Muscle of leg (tissue), 3 donors: ENCODE measurements at regions not wholly inside any gene's neighbourhood (a gene's known extent, or its start where the extent isn't known, plus 50 kb on each side); places are given as distances from the start of the nearest gene placed in this dataset.

Experiments
- DNase-seq: peaks from one replicate; pipeline ENCODE4 v3.0.0; 2013
- H3K27ac ChIP-seq: one replicate; pipeline ENCODE4 v1.5.1; 2013; ENCODE audit warnings: mild to moderate bottlenecking, low read length, control low read depth
- H3K27me3 ChIP-seq: one replicate; pipeline ENCODE4 v1.6.1; 2013; ENCODE audit warnings: low read length; ENCODE audit not compliant: control insufficient read depth, insufficient read depth
- H3K36me3 ChIP-seq: one replicate; pipeline ENCODE4 v1.6.1; 2013; ENCODE audit warnings: low read length; ENCODE audit not compliant: control insufficient read depth, insufficient read depth
- H3K4me1 ChIP-seq: one replicate; pipeline ENCODE4 v1.6.1; 2013; ENCODE audit warnings: low read length; ENCODE audit not compliant: control insufficient read depth, insufficient read depth
- H3K4me3 ChIP-seq: one replicate; pipeline ENCODE4 v1.5.1; 2013; ENCODE audit warnings: low read length, control low read depth
- H3K9me3 ChIP-seq: replicated peaks from 2 replicates; pipeline ENCODE4 v1.6.1; 2013; ENCODE audit warnings: low read depth, low read length; ENCODE audit not compliant: control insufficient read depth
- WGBS: methylation state at CpG from one replicate; pipeline ENCODE4 v1.1.5; 2013; ENCODE audit warnings: missing lambda C conversion rate; ENCODE audit not compliant: insufficient coverage; 5-methylcytosine and 5-hydroxymethylcytosine counted together

GRCh38 chr5:68500813-68501212, 285.3 kb downstream of the PIK3R1 start:
- H3K36me3 ChIP-seq, result no peaks in the 10 kb centered on the region
- 42% methylated on average over 4 of the region's 6 CpGs for WGBS
- H3K27me3 ChIP-seq, result no peaks in the 10 kb centered on the region
- H3K27ac ChIP-seq, result no peak overlapping the region
- H3K4me1 ChIP-seq, result peaks cover 3% of the 10 kb centered on the region
- DNase-seq, result peak; percentile 59
- no peak overlapping the region for H3K4me3 ChIP-seq
- peaks cover 12% of the 10 kb centered on the region for H3K9me3 ChIP-seq

- peaks cover 3% of the 10 kb centered on the region for H3K4me1 ChIP-seq
- no peaks in the 10 kb centered on the region for H3K36me3 ChIP-seq
- no peak for DNase-seq
- no peaks in the 10 kb centered on the region for H3K27me3 ChIP-seq
- no peak overlapping the region for H3K27ac ChIP-seq
- peaks cover 11% of the 10 kb centered on the region for H3K9me3 ChIP-seq
- no peak overlapping the region for H3K4me3 ChIP-seq
Measured at GRCh38 chr5:68502531-68502930, 287.0 kb downstream of the PIK3R1 start.

GRCh38 chr5:68504306-68504705, 288.8 kb downstream of the PIK3R1 start:
- no peak for DNase-seq

GRCh38 chr5:68505917-68506860, 290.6 kb downstream of the PIK3R1 start:
- no peak overlapping the region for H3K27ac ChIP-seq
- peaks cover 2% of the 10 kb centered on the region for H3K9me3 ChIP-seq
- H3K27me3 ChIP-seq, result no peaks in the 10 kb centered on the region
- no peak overlapping the region for H3K4me3 ChIP-seq
- no peaks in the 10 kb centered on the region for H3K36me3 ChIP-seq
- DNase-seq, result no peak
- H3K4me1 ChIP-seq, result no peaks in the 10 kb centered on the region
- WGBS, result no CpG with 5 or more reads among the region's 2 CpGs

More at GRCh38 chr5:68504306-68504705, 288.8 kb downstream of the PIK3R1 start:
- no peak overlapping the region for H3K4me3 ChIP-seq
- no peaks in the 10 kb centered on the region for H3K27me3 ChIP-seq
- no peak overlapping the region for H3K27ac ChIP-seq
- peaks cover 2% of the 10 kb centered on the region for H3K9me3 ChIP-seq
- H3K36me3 ChIP-seq, result no peaks in the 10 kb centered on the region
- peaks cover 3% of the 10 kb centered on the region for H3K4me1 ChIP-seq

- H3K27ac ChIP-seq, result no peak overlapping the region
- WGBS, result 33% methylated on average over 1 of the region's 4 CpGs
- no peaks in the 10 kb centered on the region for H3K4me1 ChIP-seq
- no peaks in the 10 kb centered on the region for H3K27me3 ChIP-seq
- no peak overlapping the region for H3K4me3 ChIP-seq
- no peak for DNase-seq
- H3K36me3 ChIP-seq, result no peaks in the 10 kb centered on the region
- H3K9me3 ChIP-seq, result no peaks in the 10 kb centered on the region
Measured at GRCh38 chr5:68515514-68515913, 300.0 kb downstream of the PIK3R1 start.

GRCh38 chr5:68518286-68518685, 302.7 kb downstream of the PIK3R1 start:
- no peak overlapping the region for H3K4me3 ChIP-seq
- no peak for DNase-seq
- no peaks in the 10 kb centered on the region for H3K4me1 ChIP-seq
- WGBS, result no CpG with 5 or more reads among the region's 4 CpGs
- H3K9me3 ChIP-seq, result no peaks in the 10 kb centered on the region
- H3K36me3 ChIP-seq, result no peaks in the 10 kb centered on the region
- no peak overlapping the region for H3K27ac ChIP-seq
- H3K27me3 ChIP-seq, result no peaks in the 10 kb centered on the region

- H3K4me3 ChIP-seq, result no peak overlapping the region
- no peaks in the 10 kb centered on the region for H3K9me3 ChIP-seq
- no peaks in the 10 kb centered on the region for H3K27me3 ChIP-seq
- H3K4me1 ChIP-seq, result no peaks in the 10 kb centered on the region
- WGBS, result no CpG with 5 or more reads among the region's 3 CpGs
- peak; percentile 73 for DNase-seq
- H3K36me3 ChIP-seq, result no peaks in the 10 kb centered on the region
- no peak overlapping the region for H3K27ac ChIP-seq
Measured at GRCh38 chr5:68519143-68519542, 303.6 kb downstream of the PIK3R1 start.

- no CpG with 5 or more reads among the region's 1 CpG for WGBS
- Histone ChIP-seq H3K4me1 (no peaks in the 10 kb centered on the region), H3K9me3 (no peaks in the 10 kb centered on the region), H3K36me3 (no peaks in the 10 kb centered on the region), H3K27me3 (no peaks in the 10 kb centered on the region), H3K4me3 (no peak overlapping the region), H3K27ac (no peak overlapping the region)
- peak; percentile 51 for DNase-seq
Measured at GRCh38 chr5:68521776-68522175, 306.2 kb downstream of the PIK3R1 start.

- WGBS, result 80% methylated on average over 1 of the region's 4 CpGs
- Histone ChIP-seq H3K27me3 (no peaks in the 10 kb centered on the region), H3K4me1 (no peaks in the 10 kb centered on the region), H3K27ac (no peak overlapping the region), H3K9me3 (no peaks in the 10 kb centered on the region), H3K4me3 (no peak overlapping the region), H3K36me3 (no peaks in the 10 kb centered on the region)
- DNase-seq, result no peak
Measured at GRCh38 chr5:68522863-68523262, 307.3 kb downstream of the PIK3R1 start.

GRCh38 chr5:68528821-68529273, 313.3 kb downstream of the PIK3R1 start:
- Histone ChIP-seq H3K36me3 (no peaks in the 10 kb centered on the region), H3K4me3 (no peak overlapping the region), H3K27me3 (no peaks in the 10 kb centered on the region), H3K27ac (no peak overlapping the region), H3K9me3 (no peaks in the 10 kb centered on the region), H3K4me1 (peaks cover 5% of the 10 kb centered on the region)
- DNase-seq, result no peak
- no CpG with 5 or more reads among the region's 3 CpGs for WGBS
